ENCODE measurements at regions not wholly inside any gene's neighbourhood (a gene's known extent, or its start where the extent isn't known, plus 50 kb on each side); places are given as distances from the start of the nearest gene placed in this dataset.
"Not testable (repeated sequence)": the region's sequence is repeated elsewhere in the genome, so short reads cannot be mapped to it uniquely, and the experiment has no call there.

DNA sequence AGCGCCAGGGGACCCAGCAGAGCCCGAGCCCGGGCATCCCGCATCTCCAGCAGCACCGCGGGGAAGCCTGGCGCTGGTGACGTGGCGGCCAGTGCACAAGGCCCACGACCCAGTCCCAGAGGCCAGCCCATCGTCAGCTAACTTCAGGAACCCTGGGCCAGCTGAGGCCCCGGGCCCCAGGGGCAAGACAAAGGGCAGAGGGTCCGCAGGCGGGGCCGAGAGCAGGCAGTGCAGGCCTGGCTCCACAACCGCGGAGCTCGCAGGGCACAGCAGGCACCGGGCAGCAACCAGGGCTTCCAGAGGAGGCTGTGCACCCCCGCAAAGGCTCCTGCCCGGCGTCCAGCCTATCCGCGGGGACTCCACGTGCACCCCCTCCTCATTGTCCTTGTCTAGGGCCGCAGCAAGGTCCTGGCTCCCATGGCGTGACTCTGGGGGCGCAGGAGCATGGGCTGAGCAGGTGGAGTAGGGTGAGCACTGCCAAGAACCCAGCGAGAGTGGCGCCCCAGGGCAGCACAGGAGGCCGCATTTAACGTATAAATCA lies 352.5 kb downstream of the KCNJ18 start:
- DNase-seq, result not testable (repeated sequence)

DNA sequence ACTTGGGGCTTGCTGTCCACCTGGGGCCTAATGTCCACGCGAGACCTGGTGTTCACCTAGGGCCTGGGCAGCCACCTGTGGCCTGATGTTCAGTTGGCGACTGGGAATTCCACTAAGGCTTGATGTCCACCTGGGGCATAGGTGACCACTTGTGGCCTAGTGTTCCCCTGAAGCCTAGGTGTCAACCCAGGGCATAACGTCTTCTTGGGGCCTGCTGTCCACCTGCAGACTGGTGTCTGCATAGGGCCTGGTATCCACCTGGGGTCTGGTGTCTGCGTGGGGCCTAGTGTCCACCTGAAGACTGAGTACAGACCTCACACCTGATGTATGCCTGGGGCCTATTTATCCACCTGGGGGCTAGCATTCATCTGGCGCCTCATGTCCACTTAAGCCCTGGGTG lies 355.2 kb downstream of the KCNJ18 start:
- DNase-seq, result not testable (repeated sequence)

DNA sequence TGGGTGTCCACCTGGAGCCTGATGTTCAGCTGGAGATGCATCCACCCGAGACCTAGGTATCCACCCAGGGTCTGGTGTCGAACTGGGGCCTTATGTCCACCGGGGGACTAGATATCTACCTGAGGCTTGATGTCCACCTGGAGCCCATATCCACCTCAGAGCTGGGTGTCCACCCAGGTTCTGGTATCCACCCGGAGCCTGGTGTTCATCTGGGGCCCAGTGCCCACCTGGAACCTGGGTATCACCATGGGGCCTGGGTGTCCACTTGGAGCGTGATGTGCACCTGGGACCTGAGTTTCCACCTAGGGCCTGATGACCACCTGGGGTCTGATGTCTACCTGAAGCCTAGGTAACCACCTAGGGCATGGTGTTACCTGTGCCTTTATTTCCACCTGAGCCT lies 355.9 kb downstream of the KCNJ18 start:
- not testable (repeated sequence) for DNase-seq

DNA sequence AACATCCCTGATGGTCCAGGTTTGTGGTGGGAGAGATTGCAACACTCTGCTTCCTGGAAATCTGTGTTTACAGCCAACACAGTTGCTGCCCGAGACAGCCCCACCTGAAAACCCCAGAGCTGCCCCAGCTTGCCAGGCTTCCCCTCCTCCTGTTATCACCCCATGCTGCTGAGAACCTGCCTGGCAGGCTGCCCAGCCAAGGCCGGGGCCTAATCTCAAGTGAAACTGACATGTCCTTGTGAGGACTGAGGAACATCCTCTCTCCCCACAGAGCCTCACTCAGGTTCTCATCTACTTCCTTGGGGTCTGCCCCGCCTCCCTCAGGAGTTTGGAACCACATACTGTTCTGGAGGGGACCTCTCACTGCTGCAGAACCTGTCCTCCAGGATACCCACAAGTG lies 358.4 kb downstream of the KCNJ18 start:
- DNase-seq, result not testable (repeated sequence)

DNA sequence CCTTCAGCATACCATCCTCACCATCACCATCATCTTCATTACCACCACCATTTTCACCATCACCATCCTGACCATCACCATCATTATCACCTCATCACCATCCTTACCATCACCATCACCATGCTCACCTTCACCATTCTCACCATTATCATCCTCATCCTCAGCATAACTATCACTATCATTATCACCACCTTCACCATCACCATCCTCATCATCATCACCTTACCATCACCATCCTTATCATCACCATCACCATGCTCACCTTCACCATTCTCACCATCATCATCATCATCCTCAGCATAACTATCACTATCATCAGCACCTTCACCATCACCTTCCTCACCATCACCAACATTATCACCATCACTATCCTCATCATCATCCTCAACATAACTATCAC lies 360.4 kb downstream of the KCNJ18 start:
- not testable (repeated sequence) for DNase-seq

DNA sequence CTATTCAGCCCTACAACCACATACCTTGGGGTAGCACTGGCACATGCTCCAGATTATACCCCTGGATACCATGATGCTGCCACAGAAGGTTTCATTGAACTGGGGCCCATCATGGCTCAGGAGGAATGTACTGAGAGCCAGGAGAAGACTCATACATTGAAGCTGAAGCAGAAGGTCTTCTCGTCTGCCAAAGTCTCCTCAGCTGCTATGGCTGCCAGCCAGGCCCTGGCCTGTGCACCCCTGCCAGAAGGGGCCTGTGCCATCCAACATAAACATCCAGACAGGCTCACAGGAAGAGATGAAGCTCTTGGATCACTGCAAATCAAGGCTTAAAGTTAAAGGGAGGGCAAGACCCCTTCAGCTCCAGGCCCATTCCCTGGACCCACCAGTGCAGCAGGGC lies 364.2 kb downstream of the KCNJ18 start:
- not testable (repeated sequence) for DNase-seq

DNA sequence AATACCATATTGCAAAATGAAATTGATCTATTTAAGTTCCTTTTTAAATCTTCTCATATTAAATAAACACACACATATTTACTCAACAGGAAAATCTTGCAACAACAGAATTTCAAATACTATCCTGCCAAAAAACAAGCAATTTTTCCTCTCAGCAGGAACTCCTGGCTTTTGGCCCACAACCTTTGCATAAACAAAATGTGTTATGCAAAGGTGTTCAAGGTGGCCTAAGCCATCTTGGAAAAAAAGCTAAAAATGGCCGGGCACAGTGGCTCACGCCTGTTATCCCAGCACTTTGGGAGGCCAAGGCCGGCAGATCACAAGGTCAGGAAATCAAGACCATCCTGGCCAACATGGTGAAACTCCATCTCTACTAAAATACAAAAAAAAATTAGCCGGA lies 383.6 kb downstream of the KCNJ18 start:
- not testable (repeated sequence) for DNase-seq

DNA sequence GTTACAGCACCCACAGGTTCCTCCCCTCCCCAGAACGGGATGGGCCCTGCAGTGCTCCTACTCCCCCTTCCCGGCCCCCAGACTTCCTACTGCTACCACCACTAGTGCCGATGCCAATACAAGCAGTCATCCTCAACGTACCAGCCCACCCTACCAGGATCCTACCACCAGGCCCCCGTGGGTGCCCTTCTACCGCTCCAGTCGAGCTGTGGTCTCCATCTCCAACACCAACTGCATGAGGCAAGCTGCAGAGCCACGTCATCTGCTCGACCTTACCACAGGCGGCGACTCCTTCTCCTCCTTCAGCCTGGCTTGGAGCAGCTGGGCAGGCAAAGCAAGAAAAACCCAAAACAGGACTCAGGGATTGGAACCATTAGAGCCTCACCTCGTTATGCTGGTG lies 396.3 kb downstream of the KCNJ18 start:
- DNase-seq, result not testable (repeated sequence)

DNA sequence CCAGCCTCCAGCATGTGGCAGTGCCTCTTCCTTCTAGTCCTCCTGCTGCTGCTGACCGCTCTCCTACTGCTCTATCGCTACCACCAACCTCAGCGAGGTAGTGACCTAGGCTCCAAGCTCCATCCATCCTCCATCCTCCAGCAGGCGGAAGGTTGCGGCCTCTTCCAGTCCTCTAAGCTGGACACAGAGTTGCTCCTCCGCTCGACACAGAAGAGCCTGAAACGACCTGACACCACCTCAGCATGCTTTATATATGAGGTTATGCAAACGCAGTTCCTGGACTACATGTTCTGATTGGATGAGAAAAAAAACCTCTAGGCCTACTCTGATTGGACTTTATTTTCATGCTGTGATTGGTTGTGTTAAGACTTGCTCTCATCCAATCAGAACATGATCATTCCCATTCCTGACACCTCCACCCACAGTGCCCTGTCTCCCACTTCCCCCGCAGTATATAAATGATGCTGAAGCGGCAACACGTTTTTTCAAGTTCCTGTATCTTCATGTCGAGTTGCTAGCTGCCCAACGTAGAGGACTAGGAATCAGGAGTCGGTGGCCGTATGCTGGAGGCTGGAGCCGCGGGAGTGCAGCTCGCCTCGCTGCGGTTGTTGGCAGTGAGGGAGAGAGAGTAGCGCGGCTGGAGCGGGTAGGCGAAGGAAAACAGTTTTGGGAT lies 398.1 kb downstream of the KCNJ18 start:
- DNase-seq, result no peak

DNA sequence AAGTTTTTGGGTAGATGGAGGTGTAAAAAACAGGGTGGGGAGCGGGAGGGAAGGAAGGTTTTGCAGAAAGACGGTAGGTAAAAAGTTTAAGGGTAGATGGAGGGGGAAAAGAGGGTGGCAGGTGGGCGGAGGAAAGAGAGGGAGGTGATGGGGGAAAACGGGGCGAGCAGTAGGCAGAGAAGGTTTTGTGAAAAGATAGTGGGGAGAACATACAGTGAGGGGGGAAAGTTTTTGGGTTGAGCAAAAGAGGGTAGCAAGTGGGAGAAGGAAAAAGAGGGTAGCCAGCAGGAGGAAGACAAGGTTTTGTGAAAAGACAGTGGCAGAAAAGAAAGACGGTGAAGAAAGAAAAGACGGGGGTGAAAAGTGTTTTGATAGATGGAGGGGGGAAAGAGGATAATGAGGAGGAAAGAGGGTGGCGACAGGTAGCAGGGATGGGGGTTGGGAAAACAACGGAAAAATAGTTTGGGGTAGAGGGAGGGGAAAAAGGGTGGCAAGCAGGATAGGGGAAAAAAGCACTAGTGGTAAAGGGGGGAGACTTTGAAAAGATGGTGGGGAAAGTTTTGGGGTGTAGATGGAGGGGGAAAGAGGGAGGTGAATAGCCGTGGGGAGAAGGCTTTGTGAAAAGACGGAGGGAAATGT lies 398.8 kb downstream of the KCNJ18 start:
- DNase-seq, result not testable (repeated sequence)

DNA sequence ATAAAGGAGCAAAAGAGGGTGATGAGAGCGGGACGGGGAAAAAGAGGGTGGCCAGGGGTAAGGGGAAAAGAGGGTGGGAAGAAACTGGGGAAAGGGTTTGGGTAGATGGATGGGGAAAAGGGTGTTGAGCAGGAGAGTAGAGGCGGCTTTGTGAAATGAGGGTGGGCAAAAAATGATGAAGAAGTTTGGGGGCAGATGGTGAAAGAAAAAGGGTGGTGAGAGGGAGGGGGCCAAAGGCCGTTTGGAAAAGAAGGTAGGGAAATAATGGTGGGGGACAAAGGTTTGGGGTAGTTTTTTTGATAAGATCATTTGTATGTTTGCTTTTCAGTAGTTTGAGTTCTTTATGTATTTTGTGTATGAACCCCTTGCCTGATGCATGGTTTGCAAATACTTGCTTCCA lies 399.5 kb downstream of the KCNJ18 start:
- not testable (repeated sequence) for DNase-seq

DNA sequence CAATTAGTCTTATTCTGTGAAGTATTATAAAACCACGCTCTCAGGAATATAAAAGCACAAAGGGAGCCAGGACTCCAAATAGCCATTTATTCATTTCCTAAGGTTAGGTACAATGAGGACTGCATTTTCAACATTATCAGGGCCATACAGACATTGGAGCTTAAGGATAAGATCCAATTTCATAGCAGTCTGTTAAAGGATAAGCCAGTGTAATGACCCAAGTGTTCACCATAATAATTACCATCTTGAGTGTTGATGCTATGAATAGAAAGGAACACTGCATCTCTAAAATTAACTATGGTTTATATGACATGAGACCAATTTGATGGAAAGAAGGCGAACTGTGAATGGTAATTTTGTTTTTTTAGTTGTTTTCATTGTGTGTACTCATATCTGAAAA lies 403.1 kb downstream of the KCNJ18 start:
- not testable (repeated sequence) for DNase-seq

DNA sequence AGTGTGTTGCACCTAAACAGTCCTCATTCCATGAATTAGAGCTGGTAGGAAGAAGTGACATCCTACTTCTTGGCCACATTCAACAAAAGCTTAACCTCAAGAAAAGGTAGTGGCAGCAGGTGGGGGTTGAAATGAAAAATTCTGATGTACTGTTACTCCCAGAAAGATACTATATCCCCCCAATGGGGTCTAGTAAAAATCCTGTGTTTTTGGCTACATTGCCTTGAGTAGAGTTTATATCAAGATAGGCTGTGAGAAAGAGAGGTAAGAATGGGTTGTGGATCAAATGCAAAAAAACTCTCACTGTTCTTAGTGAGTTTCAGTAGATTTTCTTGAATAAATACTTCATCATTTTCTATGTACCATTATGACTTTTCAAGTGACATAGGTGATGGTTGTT lies 407.3 kb downstream of the KCNJ18 start:
- DNase-seq, result not testable (repeated sequence)

DNA sequence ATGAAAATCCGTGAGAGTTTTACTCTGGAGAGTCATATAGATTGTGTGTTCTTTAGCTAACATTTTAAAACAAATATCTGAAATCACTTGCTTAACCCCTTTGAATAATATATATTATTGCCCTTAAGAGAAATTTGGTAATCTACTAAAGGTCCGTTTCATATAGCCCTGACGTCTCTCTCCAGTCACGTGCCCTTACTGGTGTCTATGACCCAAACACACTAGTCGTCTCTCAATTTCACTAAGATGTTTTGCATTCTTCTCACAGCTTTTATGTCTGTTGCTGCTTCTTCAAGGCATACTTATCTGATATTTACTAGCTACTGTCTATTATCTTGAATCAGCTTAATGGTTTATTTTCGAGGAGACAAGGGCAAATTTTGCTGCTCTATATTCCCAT lies 409.9 kb downstream of the KCNJ18 start:
- DNase-seq, result no peak

DNA sequence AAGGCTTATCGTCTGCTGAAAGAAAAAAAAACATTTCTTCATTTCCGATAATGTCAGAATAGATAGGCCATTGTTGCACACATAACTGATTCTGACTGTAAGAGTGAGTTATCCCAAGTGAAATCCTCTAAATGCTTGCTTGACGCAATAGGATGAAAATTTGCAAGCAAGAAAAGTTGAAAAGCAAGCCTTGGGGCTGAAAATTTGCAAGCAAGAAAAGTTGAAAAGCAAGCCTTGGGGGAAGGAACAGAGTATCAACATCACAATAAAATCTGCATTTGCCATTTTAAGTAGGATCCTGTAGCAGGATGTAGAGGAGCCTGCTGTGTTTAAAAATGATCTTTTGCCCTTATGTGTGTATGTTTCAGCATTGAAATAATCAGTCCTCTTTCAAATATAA lies 424.4 kb downstream of the KCNJ18 start:
- not testable (repeated sequence) for DNase-seq

DNA sequence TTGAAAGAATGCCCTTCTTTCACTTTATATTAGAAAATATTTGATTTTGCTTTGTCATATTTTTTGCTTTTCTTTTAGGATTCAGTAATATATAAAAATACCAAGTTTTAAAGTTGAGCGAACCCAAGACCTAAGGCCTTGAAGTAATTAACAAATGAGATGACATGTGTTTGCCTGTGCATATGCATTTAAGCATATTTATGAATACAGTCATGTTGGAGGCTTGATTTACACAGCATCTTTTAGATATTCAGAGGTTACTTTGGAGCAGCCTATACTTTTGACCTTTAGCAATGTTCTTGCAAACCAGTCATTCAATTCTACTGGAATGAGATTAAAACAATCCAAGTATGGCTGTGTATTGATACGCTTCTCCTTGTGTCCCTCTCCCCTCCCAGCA lies 425.1 kb downstream of the KCNJ18 start:
- not testable (repeated sequence) for DNase-seq

DNA sequence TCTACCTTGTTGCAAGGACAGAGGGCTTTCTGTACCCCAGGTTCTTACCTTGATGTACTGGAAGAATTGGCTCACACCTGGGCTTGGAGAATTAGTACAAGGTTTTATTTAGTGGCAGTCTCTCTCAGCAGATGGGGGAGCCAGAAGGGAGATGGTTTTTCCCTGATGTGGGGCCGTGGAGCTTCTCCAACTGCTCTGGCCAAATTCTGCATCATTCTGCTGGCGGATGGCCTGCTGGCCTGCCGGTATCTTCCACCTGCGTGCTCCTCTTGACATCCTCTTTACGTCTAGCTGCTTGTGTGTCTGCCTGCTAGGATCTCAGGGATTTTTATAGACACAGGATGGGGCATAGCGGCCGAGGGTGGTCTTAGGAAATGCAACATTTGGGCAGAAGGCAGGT lies 426.7 kb downstream of the KCNJ18 start:
- not testable (repeated sequence) for DNase-seq

DNA sequence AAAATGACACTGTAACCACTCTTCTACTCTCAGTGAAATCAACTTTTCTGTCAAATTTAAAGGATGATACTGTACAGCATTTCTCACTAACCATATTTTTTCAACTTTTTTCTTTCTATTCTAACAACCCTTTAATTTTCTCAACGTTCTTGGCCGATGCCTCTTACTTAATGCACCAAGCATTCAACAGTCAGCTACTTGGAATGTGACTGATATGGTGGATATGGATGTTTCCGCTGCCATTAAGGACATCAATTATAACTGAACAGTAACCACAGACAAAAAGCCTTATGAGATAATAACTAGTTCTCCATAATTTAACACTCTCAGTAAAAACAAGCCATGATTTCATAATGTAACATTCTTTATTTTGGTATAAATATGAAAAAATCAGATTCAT lies 427.4 kb downstream of the KCNJ18 start:
- DNase-seq, result not testable (repeated sequence)

DNA sequence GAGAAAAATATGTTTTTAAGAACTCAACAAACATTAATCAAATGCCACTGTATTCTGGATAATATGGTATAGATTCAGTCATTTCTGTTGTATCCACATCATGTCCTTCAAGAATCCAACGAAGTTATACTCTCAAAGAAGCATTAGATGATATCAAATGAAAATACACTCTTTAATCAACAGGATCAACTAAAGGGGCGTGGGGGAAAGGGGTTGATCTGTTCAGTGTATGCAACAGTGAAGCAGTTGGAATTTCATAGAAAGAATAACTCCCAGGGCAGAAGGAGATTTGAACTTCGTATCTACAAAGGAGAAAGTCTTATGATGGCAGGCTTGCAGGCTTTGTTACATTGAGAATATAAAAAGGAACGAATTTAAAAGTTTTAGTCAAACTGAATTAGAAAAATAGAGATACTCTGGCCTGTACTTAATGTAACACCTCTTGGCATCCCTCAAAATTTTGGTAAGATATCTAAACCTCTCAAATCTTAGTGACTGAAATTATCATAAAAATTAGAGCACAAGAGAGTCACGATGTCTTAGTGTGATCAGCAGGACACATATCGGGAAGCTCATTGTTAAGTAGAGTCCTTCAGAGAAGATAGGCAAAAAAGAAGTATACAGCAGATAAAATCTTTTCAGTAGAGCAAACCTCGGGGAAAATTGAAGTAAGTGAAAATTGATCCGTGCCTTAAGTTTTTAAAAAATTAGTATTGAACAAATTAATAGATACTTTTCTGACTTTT lies 431.4 kb downstream of the KCNJ18 start:
- DNase-seq, result no peak

DNA sequence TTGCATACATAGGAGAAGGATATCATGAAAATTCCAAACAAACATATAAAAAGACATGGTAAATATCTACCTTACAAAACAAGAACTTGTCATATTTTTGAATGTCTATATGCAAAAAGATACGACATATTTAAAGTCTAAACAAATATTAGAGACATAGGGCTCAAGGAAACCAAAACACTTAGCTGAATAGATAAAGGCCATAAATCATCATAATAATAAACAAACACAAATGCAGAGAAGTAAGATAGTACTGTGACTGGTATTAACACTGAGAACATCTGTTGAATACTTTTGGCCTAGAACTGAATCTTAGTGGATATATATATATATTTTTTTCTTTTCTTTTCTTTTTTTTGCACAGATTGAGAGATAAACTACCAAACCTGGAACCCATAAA lies 435.8 kb downstream of the KCNJ18 start:
- DNase-seq, result no peak

DNA sequence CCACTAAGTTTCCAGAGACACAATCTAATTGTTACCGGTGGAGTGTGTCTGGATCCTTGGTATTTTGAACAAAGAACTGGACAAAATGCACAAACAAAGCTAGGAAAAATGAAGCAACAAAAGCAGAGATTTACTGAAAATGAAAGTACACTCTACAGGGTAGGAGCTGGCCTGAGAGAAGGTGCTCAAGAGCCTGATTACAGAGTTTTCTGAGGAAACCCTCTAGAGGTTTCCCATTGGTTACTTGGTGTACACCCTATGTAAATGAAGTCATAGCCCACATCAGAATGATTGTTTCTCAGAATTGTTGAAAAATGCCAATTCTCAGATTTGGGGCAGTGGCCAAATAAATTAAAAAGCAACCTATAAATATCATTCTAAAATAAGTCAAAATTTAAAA lies 436.4 kb downstream of the KCNJ18 start:
- no peak for DNase-seq

DNA sequence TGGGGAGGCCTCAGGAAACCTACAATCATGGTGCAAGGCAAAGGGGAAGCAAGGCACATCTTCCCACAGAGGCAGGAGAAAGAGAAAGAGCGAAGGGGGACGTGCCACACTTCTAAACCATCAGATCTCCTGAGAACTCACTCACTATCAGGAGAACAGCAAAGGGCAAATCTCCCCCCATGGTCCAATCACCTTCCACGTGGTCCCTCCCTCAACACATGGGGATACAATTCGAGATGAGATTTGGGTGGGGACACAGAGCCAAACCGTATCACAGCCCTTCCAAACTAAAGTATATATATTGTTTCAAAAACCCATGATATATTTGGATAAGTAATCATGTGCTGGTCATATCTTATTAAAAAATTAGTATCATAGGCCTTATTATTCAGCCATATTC lies 437.6 kb downstream of the KCNJ18 start:
- DNase-seq, result not testable (repeated sequence)

DNA sequence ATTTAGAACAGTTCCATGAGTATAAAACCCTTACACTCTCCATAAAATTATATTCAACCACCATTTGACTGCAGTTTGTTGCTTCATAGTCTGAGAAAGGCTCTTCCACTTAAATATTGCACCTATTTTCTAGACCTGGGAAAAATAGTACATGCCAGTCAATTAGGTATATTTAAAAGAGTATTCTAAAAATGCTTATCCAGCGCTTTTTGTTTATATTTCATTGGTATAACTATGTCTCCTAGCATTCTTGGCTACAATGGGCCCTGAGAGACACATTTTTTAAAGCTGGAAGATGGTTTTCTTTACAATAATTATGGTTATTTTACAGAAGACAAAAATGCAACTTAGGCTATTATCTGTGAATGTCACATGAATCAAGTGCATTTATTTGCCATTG lies 439.4 kb downstream of the KCNJ18 start:
- no peak for DNase-seq

All from NCI-H82 (cell line).